GM19324 (cell line): ENCODE measurements at regions not wholly inside any gene's neighbourhood (a gene's known extent, or its start where the extent isn't known, plus 50 kb on each side); places are given as distances from the start of the nearest gene placed in this dataset.

Experiments used
- ATAC-seq: cut with Tn5 transposase; IDR thresholded peaks from one replicate; pipeline ENCODE4 v1.9.1; 2021; ENCODE audit warnings: mild to moderate bottlenecking, moderate library complexity; ENCODE audit not compliant: unreplicated experiment, low FRiP score

DNA sequence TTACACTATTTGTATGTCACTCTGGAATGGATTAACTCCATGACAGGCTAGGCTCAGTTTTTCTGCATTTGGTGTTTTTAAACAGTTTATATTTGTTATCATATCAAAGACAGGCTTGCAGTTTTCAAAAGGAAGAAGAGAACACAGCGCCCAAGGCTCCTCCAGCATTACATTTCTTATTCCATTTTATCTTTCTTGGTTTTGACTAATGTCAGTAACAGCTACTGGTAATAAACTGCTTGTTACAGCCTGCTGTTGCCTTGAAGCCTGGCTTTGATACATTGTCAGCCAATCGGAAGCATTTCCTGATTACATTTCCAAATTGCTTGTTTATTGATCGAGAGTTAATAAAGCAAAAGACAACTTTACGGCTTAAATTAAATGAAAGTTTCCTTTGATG, 166.0 kb upstream of the MDFIC start:
- ATAC-seq, result no peak

DNA sequence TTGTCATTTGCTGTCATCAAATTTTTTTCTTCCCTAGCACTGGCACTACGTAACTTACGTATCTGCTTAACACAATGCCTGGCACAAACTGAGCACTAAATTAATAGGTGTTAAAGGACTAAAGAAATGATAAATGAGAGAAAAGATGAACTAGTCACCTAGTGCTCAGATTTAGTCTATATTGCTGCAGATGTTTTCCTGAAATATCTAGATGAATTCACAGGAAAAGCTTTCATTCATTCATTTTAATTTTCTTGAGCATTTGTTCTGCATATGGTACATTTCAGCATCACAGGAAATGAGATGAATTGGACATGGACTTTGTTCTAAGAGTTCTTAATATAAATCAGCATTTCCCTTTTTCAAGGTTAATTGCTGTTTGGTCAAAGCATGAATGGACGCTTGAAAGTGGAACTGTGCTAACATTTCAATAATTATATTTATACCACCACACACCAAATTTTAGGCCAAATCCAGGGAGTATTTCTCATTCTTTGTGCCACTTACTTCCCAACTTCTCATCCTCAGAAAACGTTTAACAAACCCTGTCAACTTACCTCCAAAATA, 163.2 kb upstream of the MDFIC start:
- ATAC-seq, result no peak

DNA sequence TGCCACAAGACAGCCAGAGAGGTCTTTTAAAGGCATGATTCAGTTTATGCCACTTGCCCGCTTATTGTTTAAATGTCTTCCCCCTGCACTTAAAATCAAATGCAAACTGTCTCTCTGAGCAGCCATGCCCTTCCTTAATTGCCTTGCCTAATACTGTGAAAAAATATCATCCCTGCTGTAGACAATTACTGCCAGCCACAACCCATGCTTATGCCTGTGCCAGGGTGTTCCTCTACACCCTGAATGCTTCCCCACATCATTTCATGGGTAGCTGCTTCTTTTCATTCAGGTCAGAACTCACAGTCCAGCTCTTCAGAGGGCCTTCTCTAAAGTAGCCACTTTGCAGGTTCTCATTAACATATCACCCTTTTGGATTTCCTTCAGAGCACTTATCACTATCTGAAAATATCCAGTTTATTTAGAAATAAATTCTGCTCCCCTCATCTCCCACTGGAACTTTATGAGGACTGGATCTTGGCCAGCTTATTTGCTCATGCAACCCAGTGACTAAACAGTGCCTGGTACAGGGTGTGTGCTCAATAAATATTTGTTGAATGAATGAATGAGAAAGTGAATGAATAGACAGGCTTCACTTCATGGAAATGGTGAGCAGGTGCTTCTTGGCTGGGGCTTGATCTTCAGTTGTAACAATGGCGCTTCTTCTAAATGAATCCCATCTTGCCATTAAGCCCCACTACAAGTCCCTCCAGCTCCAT, 162.4 kb upstream of the MDFIC start:
- no peak for ATAC-seq

DNA sequence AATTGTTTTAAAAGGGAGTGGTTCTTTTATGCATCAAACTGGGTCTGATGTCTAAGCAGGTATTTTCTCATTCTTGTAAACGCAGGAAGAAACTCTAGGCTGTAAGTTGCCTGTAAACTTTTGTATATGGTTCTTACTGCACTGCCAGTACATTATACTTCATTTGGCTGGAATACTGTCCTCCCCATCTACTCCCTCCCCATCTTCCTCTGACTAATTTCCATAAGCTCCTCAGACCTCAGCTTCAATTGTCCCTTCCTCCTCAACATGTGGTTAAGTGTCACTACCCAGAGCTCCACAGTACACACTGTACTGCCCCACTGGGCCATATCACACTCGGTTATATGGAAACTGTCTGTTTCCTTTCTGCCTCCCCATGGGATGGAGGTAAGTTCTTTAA, 161.4 kb upstream of the MDFIC start:
- no peak for ATAC-seq

DNA sequence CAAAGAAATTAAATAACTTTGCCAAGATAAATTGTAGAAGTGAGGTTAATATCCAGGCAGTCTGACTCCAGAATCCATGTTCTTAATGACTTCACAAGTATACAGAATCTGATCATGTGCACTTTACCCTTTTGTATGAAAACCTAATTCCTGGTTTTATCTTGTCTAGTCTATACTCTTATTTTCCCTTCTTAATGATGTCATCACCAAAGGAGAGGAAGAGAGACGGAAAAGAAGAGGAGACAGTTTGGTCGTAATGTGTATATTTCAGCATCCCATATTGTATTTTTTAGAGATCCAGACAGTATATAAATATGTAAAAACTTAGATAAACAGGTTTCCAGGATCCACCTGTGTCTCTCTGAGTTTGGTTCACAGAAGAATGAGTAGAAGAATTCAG, 159.9 kb upstream of the MDFIC start:
- no peak for ATAC-seq

DNA sequence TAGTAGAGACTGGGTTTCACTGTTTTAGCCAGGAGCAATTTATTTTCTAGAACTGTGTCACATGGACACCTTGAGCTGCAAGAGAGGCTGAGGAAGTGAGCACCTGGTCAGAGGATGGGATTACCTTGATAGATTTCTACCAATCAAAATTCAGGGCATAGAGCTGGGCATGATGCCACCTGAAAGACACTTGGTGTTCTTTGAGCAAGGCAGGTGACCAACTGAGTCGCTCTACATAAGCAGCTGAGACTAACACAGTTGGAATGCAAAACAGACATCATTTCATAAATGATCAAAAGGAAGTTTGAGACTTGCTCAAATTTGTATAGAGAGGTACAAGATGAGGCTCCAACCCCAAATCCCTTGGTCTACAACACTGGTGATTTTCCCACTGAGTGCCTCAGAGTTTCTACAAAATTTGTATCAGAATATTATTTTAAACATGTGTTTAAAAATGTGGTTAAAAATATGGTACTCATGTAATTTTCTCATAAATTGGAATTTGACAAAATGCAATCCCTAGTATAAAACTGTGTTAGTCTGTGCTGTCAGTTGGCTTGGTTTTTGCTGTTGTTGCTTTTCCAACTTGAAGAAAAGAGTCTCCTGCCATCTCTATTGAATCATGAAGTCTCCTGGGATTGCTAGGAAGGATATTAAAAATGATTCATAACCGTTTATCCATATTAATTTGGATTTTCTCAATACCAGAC, 156.4 kb upstream of the MDFIC start:
- no peak for ATAC-seq

DNA sequence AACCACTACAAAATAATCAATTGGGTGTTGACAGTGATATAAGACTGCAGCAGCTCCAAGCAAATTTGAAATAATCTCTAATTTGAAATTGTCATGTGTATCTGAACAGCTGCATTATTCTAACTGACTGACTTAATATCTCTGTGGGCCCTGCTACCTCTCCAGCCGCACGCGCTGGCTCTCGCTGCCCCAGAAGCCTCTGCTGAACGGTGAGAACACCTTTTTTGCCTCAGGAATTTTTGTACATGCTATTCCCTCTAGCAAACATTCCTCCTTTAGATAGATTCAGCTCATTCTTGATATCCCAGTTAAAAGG, 155.9 kb upstream of the MDFIC start:
- no peak for ATAC-seq

DNA sequence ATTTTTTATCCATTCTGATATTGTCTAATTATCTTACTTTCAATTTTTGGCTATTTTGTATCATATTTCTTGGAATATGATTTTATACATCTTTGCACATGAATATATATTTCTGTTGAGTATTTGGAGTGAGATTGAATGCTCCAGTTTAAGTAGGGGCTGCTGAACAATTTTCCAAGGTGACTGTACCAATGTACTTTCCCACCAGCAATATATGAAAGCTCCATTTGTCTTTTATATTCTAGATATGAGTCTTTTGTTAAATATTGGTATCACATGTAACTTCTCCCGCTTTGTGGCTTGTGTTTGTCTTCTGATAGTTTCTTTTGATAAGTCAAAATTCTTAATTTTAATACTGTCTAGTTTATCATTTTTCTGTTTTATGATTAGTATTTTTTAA, 144.6 kb upstream of the MDFIC start:
- ATAC-seq, result no peak

DNA sequence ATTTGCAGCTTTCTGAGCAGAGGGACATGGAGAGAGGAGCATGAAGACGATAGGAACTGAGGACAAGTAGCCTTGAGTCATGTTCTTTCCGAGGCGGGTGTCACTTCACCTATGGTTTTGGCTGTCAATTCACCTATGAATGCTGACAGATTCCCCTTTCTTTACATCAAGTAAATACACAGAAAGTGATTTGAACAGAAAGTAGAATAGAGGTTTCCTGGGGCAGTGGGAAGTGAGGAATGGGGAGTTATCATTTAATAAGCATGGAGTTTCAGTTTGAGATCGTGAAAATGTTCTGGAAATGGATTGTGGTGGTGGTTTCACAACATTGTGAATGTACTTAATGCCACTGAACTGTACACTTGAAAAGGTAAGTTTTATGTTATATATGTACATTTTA, 138.4 kb upstream of the MDFIC start:
- no peak for ATAC-seq

DNA sequence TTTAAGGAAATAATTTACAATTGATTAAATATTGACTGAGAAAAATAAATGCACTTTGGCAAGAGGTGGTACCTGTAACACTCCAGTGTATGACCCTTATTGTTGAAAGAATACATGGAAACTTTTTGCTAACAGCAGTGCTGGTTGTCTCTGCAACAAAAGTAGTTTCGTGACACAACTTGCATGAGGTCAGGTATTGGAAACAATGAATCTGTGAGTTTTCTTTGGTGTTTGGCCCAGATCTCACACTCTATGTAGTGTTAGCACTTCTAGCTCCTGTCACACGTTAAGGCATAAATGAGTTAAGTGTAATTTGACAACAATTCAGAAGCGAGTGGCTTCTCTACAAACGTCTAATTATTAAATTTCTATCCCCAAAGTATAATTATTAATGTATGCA, 137.7 kb upstream of the MDFIC start:
- no peak for ATAC-seq

DNA sequence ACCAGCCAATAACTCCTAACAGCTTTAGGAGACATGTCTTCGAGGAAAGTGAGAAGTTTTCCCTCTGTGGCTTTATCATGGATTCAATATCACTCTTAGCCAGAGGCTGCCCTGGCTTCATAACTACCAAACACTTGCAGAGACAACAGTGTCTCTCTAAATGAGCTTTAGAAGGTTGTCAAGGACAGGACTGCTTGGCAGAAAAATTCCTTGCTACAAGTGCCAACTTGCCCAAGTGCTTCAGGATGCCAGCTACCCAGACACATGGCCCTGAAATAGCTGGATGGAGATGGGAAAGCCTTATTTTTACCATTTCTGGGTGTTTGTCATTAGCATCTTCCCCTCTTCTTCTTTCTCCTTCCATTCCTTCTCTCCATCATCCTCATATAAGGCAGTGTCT, 137.1 kb upstream of the MDFIC start:
- no peak for ATAC-seq

DNA sequence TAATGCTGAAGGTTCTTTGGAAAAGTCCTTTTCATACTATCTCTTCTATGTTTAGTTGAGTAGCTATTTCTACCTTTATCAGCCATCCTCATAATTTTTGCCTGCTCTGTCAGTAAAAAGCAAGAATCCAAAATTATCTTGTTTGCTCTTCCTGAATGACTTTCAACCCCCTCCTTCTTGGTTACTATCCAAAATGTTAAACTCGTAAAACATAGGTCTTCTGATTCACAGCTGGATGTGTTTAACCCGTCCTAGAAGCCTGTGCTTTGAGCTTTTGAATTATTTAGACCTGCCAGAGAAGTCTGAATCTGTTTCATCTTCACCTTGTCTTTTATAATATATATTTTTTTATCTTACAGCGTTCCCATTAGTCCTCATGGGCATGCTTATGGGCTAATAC, 136.4 kb upstream of the MDFIC start:
- ATAC-seq, result no peak

DNA sequence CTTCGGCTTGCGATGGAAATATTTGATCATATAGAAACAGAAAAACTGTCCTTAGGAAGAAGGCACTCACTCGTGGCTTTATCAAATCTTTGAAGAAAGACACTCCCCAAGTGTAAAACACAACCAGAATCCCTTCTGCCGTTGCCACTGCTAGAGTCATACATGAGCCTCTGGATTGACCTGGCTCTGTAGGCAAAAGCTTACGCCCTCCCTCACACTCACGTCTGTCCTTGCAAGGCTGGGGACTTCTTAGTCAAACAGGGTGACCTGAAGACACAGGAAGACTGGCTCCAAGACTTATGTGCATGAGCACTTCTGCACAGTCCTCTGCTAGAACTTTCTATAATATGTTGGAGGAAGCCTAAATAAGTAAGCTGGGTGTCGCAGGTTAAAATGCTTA, 135.4 kb upstream of the MDFIC start:
- ATAC-seq, result no peak

DNA sequence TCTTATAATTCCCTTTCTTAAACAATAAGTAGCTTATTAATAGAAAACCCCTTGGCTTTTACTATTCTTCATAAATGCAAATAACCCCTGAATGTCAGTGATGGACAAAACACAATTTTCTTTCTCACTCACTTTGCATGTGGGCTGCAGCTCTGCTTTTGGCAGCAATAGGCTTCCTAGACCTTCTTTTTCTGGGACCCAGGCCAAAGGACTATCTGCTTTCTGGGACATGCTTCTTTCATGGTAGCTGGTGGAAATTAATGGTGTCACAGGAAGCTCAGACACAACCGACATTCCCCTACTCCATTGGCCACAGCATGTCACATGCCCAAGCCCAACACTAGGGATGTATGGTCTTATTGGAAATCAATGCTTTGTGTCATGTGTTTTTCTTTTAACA, 134.3 kb upstream of the MDFIC start:
- ATAC-seq, result no peak

DNA sequence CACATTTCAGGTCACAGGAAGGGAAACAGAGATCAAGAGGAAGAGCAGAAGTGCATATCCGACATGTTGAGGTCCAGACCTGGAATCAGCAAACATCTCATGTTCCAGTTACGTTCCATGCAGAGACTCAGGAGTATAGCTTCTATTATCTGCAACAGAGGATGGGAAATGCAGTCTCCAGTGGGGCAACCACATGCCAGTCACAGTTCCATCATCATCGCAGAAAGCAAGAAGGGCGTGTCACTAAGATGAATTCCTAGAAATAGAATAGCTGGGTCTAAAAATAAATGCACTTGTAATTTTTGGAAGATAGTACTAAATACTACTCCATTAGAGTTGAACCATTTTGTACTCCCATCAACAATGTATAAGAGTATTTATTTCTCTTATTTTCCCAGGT, 133.2 kb upstream of the MDFIC start:
- no peak for ATAC-seq

DNA sequence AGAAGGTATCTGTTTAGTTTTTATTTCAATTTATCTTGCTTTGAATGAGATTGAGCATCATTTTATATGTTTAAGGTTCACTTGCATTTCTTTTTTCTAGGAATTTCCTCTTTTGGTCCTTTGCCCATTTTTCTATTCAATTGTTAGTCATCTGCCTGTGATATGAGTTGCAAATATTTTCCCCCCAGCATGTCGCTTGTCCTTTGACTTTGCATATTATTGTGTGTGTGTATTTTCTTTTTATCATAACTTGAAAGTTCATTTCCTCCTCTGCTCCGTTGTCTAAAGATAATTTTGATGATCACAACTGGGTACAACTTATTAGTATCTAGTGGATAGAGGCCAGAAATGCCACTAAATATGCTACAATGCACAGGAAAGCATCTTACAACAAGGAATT, 132.7 kb upstream of the MDFIC start:
- no peak for ATAC-seq

DNA sequence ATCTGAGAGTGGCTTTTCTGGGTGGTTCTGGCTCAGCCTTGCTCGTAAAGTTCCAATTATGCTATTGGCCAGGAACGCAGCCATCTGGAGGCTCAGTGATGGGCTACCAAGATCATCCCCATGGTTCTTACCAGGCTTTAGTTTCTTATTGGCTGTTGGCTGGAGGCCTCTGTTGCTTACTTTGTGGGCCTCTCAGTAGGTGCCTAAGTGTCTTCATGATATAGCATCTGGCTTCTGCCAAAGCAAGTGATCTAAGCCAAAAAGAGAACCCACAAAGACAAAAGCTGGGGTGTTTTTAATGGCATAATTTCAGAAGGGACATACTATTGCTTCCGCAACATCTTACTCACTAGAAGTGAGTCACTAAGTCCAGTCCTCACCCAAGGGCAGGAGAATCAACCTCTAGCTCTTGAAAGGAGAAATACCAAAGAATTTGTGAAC, 132.0 kb upstream of the MDFIC start:
- ATAC-seq, result no peak

DNA sequence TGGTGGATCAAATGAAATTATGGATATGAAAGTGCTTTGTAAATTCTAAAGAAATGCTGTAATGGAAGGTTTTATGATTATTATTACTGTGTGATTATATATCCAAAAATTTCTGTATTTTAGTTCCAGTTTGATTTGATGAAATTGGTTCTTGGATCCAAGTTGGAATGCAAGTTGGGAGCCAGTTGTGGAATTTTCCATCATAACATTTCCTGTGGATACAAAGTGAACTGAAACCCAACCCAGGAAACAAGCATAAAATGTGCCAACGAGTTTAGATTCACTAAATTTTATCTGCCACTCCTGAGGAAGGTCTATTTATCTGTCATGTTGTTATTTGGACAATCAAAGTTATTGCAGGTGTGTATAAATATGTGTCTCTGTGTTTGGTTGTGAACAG, 131.4 kb upstream of the MDFIC start:
- no peak for ATAC-seq

DNA sequence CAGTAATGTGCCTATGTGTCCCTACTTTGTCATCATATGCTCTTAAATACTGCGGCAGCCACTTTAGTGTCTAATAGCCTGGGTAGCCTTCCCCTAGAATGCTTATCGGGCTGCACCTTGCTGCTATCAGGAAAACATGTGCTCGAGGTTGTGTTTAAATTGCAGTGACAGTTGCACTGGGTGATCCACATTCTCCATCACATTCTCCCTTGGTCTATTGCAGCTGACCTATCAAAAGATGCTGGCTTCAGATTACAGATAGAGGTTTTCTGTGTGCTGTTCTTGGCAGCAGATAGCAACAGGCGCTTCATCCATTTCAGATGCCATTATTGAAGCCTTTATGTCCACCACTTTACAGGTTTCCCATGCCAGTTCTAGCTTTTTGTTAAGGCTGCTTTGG, 130.1 kb upstream of the MDFIC start:
- no peak for ATAC-seq

DNA sequence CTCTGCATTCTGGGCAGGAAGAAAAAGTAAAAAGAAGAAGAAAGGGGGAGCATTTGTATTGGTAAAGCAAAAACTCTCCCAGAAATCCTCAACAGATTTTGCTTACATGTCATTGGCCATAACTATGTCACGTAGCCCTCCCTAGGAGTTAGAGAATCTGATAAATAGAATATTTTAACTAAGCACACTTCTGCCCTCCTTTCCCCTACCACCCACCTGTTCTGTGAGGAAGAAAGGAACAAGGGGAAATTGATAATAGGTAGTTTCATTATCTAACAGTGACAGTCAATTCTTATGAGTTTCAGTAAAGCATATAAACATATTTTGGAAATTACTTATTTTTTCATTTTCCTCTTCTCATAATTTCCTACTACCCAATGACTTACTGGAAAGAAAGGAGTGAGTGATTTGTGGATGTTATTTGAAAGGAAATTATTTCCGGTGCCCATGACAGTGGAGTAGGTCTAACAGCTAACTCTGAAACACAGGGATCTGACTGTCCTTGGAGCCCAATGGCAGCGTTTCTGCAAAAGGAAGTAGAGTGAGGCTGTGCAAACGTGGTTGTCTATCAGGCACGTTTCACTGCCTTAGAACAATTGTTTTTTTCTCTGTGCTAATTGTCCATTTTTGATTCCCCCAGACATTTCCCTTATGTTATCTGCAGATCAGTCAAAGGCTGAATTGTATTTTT, 128.6 kb upstream of the MDFIC start:
- ATAC-seq, result no peak

DNA sequence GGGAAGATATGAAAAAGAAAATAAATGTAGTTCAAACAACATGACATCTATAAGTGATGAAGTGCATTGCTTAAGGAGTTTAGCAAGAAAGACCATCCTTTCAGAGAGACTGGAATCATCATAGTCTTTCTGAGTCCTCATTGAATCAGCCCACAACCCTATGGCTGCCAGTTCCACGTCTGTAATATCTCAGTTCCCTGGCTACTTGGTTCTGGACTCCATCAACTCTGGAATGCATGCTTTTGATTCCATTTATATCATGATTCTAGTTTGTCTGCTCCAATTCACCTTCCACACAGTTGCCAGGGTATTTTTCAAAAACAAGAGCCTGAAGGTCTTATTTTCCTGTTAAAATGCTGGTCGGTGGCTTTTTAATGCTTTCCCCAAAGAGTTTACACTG, 126.4 kb upstream of the MDFIC start:
- no peak for ATAC-seq

DNA sequence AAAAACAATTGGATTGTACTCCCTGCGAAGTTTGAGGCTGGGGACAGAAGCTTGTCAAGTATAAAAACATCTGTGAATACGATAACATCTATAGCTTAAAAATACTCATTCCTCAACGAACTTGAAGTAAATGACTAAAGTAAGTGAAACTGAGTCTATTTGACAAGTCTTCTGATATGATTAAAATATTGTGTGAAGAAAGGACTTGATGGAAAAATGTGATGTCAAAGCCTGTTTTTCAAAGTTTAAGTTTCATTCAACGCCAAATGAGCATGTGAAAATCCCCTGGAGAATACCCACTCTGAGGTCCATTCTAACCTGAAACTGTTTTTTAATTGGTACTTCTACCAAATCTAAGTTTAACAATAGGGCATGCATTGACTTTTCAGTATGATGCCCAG, 122.3 kb upstream of the MDFIC start:
- no peak for ATAC-seq
